CD4-positive, CD25-positive, alpha-beta regulatory T cell (primary cell): ENCODE measurements at regions not wholly inside any gene's neighbourhood (a gene's known extent, or its start where the extent isn't known, plus 50 kb on each side); places are given as distances from the start of the nearest gene placed in this dataset.
A peak's percentile ranks its signal among the peaks of the same experiment; 100 is the strongest.

Experiments used
- ATAC-seq, 2 donors: fragments of 150-1000 bp; cut with Tn5 transposase; one replicate each; pipeline ENCODE4 v1.10.0; 2021; ENCODE audit warnings: low read depth in 2 of 2, moderate number of reproducible peaks in 2 of 2, moderate library complexity in 1 of 2
- DNase-seq, 3 donors: peaks; one replicate each; pipeline versions ENCODE4 v3.0.0 to v3.0.0-alpha.2; 2012 to 2022; ENCODE audit warnings: mixed read lengths in 1 of 3
- H3K27ac ChIP-seq: one replicate; pipeline ENCODE4 v1.7.0; 2013; ENCODE audit warnings: mild to moderate bottlenecking, low read length; ENCODE audit not compliant: insufficient read depth, poor library complexity, severe bottlenecking
- H3K27me3 ChIP-seq: one replicate; pipeline ENCODE4 v1.7.0; 2013; ENCODE audit warnings: low read length; ENCODE audit not compliant: control insufficient read depth, insufficient read depth
- H3K36me3 ChIP-seq: one replicate; pipeline ENCODE4 v1.7.0; 2013; ENCODE audit warnings: mild to moderate bottlenecking, low read length, moderate library complexity; ENCODE audit not compliant: control insufficient read depth, insufficient read depth
- H3K4me1 ChIP-seq: 2 replicates; pipeline ENCODE4 v1.7.0; 2013; ENCODE audit warnings: mild to moderate bottlenecking, low read length; ENCODE audit not compliant: insufficient read depth, control insufficient read depth, poor library complexity, severe bottlenecking
- H3K4me3 ChIP-seq: one replicate; pipeline ENCODE4 v1.7.0; 2013; ENCODE audit warnings: low read depth, mild to moderate bottlenecking, low read length, moderate library complexity
- H3K9me3 ChIP-seq, 2 experiments: 1 replicate in 1 of 2; 2 replicates in 1 of 2; pipeline ENCODE4 v1.7.0; 2013; ENCODE audit warnings: low read length in 2 of 2, mild to moderate bottlenecking in 1 of 2, moderate library complexity in 1 of 2; ENCODE audit not compliant: control insufficient read depth in 2 of 2
- H3K27ac Mint-ChIP-seq, 3 donors: one replicate each; pipeline ENCODE4 v1.8.0; 2020 to 2022; ENCODE audit warnings: mild to moderate bottlenecking in 3 of 3, mixed read lengths in 3 of 3, moderate library complexity in 2 of 3
- H3K27me3 Mint-ChIP-seq: one replicate; pipeline ENCODE4 v1.8.0; 2022; ENCODE audit warnings: mild to moderate bottlenecking, mixed read lengths
- H3K36me3 Mint-ChIP-seq: one replicate; pipeline ENCODE4 v1.8.0; 2020; ENCODE audit warnings: mixed read lengths
- H3K4me1 Mint-ChIP-seq, 4 donors: one replicate each; pipeline ENCODE4 v1.8.0; 2020 to 2022; ENCODE audit warnings: mixed read lengths in 4 of 4, mild to moderate bottlenecking in 1 of 4
- H3K4me3 Mint-ChIP-seq, 4 donors: one replicate each; pipeline ENCODE4 v1.8.0; 2020 to 2022; ENCODE audit warnings: mild to moderate bottlenecking in 4 of 4, mixed read lengths in 4 of 4, moderate library complexity in 3 of 4
- H3K9me3 Mint-ChIP-seq, 7 donors: one replicate each; pipeline ENCODE4 v1.8.0; 2020 to 2022; ENCODE audit warnings: mixed read lengths in 7 of 7, mild to moderate bottlenecking in 3 of 7, moderate library complexity in 2 of 7

DNA sequence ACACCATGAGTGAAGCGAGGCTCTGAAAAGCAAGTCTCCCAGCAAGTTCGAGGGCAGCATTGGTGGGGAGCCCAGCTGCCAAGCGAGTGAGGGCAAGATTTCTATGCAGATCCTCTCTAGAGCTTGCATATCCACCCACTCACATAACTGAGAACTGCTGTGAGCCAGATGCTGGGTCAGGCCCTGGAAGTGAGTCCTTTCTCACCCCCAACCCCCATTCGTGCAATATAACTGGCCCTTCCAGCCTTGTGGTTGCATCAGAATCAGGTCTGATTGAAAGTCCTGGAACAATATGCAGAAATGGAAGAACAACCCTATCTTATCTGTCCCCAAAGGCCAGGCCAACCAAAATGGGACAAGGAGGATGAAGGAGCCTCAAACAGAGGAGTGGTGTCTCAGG, 146.6 kb downstream of the IRX5 start:
- H3K4me3 ChIP-seq: no peak overlapping the region
- H3K9me3 Mint-ChIP-seq: peaks cover 0 to 3% (median 0%) of the 10 kb centered on the region in 7 donors
- ATAC-seq (no peak), DNase-seq (no peak)
- peaks cover 10% of the 10 kb centered on the region for H3K27me3 Mint-ChIP-seq
- H3K4me3 Mint-ChIP-seq: no peak overlapping the region
- H3K4me1 ChIP-seq: no peaks in the 10 kb centered on the region
- H3K27me3 ChIP-seq: no peaks in the 10 kb centered on the region
- H3K27ac Mint-ChIP-seq: no peak overlapping the region
- no peaks in the 10 kb centered on the region for H3K36me3 ChIP-seq
- peaks cover 0 to 4% (median 0%) of the 10 kb centered on the region in 4 donors for H3K4me1 Mint-ChIP-seq
- H3K36me3 Mint-ChIP-seq: no peaks in the 10 kb centered on the region
- H3K27ac ChIP-seq: no peak overlapping the region
- no peaks in the 10 kb centered on the region for H3K9me3 ChIP-seq

DNA sequence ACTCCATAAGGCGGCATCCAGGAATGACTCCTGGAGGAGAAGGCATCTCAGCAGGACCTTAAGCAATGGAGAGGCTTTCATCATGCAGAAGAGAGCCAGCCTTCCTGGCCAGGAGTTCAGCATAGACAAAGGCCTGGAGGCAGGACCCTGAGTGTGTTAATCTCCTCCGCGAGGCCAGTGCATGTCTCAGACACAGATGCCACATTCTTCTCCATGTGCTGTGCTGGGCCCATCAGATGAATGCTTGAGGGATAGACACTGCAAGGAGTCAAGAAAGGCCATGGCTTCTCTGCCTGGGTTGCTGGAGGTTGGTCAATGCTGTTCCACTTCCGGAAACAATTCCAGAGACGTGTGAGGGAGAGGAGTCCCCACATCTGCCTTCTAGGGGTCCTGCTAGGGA, 147.5 kb downstream of the IRX5 start:
- ATAC-seq (no peak), DNase-seq (no peak)
- Histone ChIP-seq H3K4me3 (no peak overlapping the region), H3K36me3 (no peaks in the 10 kb centered on the region), H3K4me1 (no peaks in the 10 kb centered on the region), H3K27me3 (no peaks in the 10 kb centered on the region), H3K9me3 (no peaks in the 10 kb centered on the region), H3K27ac (no peak overlapping the region)
- no peaks in the 10 kb centered on the region for H3K36me3 Mint-ChIP-seq
- H3K4me3 Mint-ChIP-seq: no peak overlapping the region
- H3K27me3 Mint-ChIP-seq: peaks cover 10% of the 10 kb centered on the region
- no peak overlapping the region for H3K27ac Mint-ChIP-seq
- H3K9me3 Mint-ChIP-seq: no peaks in the 10 kb centered on the region
- peaks cover 0 to 4% (median 0%) of the 10 kb centered on the region in 4 donors for H3K4me1 Mint-ChIP-seq

DNA sequence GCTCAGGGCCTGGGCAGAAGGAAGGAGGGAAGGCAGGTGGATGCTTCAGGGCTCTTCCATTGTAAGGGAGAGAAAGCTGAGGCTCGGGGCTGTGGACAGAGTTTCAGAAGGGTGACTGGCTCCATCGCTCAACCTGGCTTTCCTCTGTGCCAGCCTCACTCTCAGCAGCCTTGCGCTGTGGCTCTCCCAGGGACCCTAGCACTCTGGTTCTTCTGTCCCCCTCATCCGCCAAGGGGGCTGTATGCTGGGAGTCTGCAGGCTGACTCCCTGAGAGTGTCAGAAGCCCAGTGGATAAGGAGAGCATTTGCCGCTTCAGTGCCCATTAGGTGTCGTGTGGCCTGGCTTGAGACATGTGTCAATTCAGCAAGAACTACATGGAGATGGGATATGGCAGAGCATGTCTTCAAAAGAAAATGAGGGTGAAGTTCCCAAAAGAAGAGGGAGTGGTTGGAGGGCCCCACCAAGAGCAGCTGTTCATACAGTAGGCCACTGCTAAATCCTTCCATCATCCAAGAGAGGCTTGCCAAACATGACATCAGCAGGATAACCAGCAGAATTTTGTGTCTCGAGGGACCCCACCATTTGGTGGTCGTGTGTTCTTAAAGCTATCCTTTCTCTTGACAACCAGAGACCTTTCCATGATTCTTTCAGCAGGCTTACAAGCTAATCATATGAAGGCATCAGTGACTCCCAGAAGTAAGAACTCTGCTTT, 148.2 kb downstream of the IRX5 start:
- H3K9me3 ChIP-seq: no peaks in the 10 kb centered on the region
- H3K36me3 Mint-ChIP-seq: no peaks in the 10 kb centered on the region
- H3K27me3 Mint-ChIP-seq: peaks cover 10% of the 10 kb centered on the region
- H3K4me3 Mint-ChIP-seq: no peak overlapping the region
- H3K4me1 Mint-ChIP-seq: peaks cover 0 to 4% (median 0%) of the 10 kb centered on the region in 4 donors
- H3K27ac ChIP-seq: no peak overlapping the region
- no peak overlapping the region for H3K4me3 ChIP-seq
- H3K36me3 ChIP-seq: no peaks in the 10 kb centered on the region
- H3K27ac Mint-ChIP-seq: no peak overlapping the region
- no peaks in the 10 kb centered on the region for H3K4me1 ChIP-seq
- no peaks in the 10 kb centered on the region for H3K27me3 ChIP-seq
- no peak for DNase-seq
- no peak for ATAC-seq
- no peaks in the 10 kb centered on the region for H3K9me3 Mint-ChIP-seq

DNA sequence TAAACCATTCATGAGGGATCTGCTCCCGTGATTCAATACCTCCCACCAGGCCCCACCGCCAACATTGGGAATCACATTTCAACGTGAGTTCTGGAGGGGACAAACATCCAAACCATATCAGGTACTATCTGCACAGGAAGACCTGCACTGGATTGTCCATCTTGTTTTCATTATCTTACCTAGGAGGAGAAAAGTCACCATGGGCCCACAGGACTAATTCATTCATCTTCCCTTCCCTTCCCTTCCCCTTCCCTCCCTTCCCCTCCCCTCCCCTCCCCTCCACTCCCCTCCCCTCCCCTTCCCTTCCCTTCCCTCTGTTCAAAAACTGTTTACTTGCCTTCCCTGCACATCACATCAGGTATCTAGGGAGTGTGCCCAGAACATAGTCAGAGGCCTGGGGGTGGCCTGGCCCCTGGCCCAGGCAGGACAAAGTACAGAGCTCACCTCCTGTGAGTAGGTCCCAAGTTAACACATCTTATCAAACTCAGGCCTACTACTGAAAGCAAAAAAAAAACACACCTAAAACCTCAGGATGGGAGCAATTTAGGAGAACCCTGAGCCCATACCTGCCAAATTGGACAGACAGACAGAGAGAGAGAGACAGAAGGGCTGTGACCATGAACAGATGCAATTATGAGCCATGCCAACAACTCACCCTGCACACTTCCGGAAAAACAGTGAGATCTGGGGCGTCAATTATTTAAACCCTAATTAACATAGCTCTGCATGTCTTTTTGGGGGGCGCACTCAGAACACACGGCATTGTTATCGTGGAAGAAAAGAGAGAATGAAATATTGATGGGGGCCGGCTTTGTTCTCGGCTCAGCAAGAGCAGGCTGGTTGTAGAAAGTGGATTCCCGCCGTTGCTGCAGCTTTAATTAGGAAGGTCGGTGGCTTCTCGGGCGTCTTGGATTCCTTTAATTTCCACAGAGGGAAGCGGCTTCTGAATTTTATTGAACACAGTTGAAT, 151.2 kb downstream of the IRX5 start:
- peaks cover 0 to 4% (median 0%) of the 10 kb centered on the region in 4 donors for H3K4me1 Mint-ChIP-seq
- Histone ChIP-seq H3K9me3 (no peaks in the 10 kb centered on the region), H3K36me3 (no peaks in the 10 kb centered on the region), H3K4me3 (no peak overlapping the region), H3K4me1 (no peaks in the 10 kb centered on the region), H3K27ac (no peak overlapping the region), H3K27me3 (no peaks in the 10 kb centered on the region)
- H3K4me3 Mint-ChIP-seq: no peak overlapping the region
- H3K36me3 Mint-ChIP-seq: no peaks in the 10 kb centered on the region
- peaks cover 0 to 6% (median 0%) of the 10 kb centered on the region in 7 donors for H3K9me3 Mint-ChIP-seq
- no peak for DNase-seq
- no peak for ATAC-seq
- H3K27me3 Mint-ChIP-seq: peaks cover 10% of the 10 kb centered on the region
- no peak overlapping the region for H3K27ac Mint-ChIP-seq

DNA sequence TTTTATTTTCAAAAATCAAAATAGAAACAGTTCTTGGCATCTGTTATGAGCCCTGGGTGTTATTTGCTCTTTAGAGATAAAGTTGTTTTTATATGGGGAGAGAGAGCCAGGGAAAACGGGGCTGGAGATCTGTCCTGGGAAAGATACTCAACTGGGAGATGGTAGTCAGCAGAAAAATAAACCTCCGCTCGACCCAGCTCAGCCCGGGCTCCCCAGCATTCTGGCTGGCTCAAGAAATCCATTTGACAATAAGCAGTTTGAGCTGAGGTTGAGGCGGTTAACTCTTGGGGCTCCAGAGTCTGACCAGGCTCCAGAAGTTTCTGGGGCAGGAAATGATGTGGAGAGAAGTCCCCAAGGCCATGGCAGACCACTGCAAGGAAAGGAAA, 151.9 kb downstream of the IRX5 start:
- no peak for ATAC-seq
- Mint-ChIP-seq H3K27ac (no peak overlapping the region), H3K4me3 (no peak overlapping the region), H3K4me1 (peaks cover 0 to 4% (median 0%) of the 10 kb centered on the region in 4 donors), H3K27me3 (peaks cover 10% of the 10 kb centered on the region), H3K36me3 (no peaks in the 10 kb centered on the region), H3K9me3 (peaks cover 0 to 7% (median 0%) of the 10 kb centered on the region in 7 donors)
- no peak overlapping the region for H3K4me3 ChIP-seq
- H3K36me3 ChIP-seq: no peaks in the 10 kb centered on the region
- no peaks in the 10 kb centered on the region for H3K27me3 ChIP-seq
- H3K4me1 ChIP-seq: no peaks in the 10 kb centered on the region
- H3K27ac ChIP-seq: no peak overlapping the region
- no peak for DNase-seq
- H3K9me3 ChIP-seq: no peaks in the 10 kb centered on the region

DNA sequence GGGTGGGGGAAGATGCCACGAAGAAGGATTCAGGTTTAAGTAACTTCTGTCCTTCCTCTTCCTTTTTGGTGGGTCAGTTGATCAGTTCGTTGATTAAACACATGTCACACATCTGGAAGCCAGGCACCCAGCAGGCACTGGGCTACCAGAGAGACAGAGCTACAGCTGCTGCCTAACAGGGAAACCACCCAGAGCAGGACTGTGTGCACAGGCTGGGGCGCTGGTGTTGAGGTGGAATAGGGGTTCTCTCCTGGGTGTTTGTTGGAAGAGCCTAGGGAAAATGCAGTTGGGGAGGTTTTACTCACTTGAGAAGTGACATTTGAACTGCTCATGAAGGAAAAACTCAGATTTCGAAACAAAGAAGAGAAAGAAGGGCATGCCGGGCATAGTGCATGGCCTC, 152.4 kb downstream of the IRX5 start:
- no peak overlapping the region for H3K4me3 Mint-ChIP-seq

DNA sequence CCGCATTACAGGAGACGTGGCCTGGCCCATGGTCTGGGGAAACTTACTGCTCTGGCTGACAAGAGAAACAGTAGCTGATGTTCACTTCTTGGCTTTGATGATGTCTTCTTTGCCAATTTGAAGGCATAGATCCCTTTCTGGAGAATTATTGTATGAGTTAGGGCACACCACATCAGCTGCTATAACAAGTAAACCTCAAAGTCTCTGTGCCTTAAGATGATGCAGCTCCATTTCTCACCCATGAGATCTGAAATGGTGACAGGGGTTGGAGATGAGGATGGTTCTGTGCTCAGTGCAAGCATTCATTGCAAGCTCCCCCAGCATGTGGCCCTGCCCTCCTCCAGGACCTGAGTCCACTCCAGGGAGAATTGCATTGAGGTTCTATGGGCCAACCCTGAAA, 157.4 kb downstream of the IRX5 start:
- H3K27me3 ChIP-seq: no peaks in the 10 kb centered on the region
- ATAC-seq: no peak
- H3K27ac ChIP-seq: no peak overlapping the region
- no peak overlapping the region for H3K4me3 ChIP-seq
- H3K4me1 ChIP-seq: no peaks in the 10 kb centered on the region
- Mint-ChIP-seq H3K4me1 (no peaks in the 10 kb centered on the region), H3K9me3 (peaks cover 0 to 7% (median 0%) of the 10 kb centered on the region in 7 donors), H3K36me3 (no peaks in the 10 kb centered on the region), H3K27me3 (no peaks in the 10 kb centered on the region), H3K27ac (peak overlapping the region in 1 of 3 donors; percentile 56), H3K4me3 (no peak overlapping the region)
- no peaks in the 10 kb centered on the region for H3K36me3 ChIP-seq
- H3K9me3 ChIP-seq: no peaks in the 10 kb centered on the region
- no peak for DNase-seq

More for the DNA sequence above, 152.4 kb downstream of the IRX5 start:
- no peaks in the 10 kb centered on the region for H3K36me3 ChIP-seq
- no peaks in the 10 kb centered on the region for H3K27me3 ChIP-seq
- no peaks in the 10 kb centered on the region for H3K4me1 ChIP-seq
- no peak for ATAC-seq
- no peaks in the 10 kb centered on the region for H3K36me3 Mint-ChIP-seq
- no peak overlapping the region for H3K27ac ChIP-seq
- peaks cover 0 to 7% (median 0%) of the 10 kb centered on the region in 7 donors for H3K9me3 Mint-ChIP-seq
- peaks cover 10% of the 10 kb centered on the region for H3K27me3 Mint-ChIP-seq
- no peaks in the 10 kb centered on the region for H3K9me3 ChIP-seq
- H3K4me1 Mint-ChIP-seq: peaks cover 0 to 4% (median 0%) of the 10 kb centered on the region in 4 donors
- no peak for DNase-seq
- no peak overlapping the region for H3K4me3 ChIP-seq
- no peak overlapping the region for H3K27ac Mint-ChIP-seq
